ENCODE measurements at regions not wholly inside any gene's neighbourhood (a gene's known extent, or its start where the extent isn't known, plus 50 kb on each side); places are given as distances from the start of the nearest gene placed in this dataset.

DNA sequence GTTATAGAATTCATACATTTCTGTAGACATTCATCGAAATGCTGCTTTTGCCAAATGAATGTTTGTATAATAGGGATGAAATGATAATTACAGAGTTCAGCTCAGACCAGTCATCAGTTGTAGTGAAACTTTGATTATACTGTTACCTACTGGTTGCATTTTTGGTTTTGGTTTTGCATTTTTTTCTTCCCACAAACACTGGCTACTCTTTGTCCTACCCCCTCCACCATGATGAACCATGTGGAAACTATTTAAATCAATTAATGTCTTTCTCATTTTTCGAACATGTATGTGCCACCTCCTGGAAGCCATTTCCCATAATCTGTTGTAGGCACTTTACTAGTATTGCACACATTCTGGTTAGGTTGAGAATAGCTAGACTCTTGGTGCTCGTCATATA lies 75.3 kb upstream of the MTNR1B start:
- TF ChIP-seq POLR2AphosphoS5 (IDR thresholded peaks at IDR 0.05), result no peak
- TF ChIP-seq, protein P1, sequence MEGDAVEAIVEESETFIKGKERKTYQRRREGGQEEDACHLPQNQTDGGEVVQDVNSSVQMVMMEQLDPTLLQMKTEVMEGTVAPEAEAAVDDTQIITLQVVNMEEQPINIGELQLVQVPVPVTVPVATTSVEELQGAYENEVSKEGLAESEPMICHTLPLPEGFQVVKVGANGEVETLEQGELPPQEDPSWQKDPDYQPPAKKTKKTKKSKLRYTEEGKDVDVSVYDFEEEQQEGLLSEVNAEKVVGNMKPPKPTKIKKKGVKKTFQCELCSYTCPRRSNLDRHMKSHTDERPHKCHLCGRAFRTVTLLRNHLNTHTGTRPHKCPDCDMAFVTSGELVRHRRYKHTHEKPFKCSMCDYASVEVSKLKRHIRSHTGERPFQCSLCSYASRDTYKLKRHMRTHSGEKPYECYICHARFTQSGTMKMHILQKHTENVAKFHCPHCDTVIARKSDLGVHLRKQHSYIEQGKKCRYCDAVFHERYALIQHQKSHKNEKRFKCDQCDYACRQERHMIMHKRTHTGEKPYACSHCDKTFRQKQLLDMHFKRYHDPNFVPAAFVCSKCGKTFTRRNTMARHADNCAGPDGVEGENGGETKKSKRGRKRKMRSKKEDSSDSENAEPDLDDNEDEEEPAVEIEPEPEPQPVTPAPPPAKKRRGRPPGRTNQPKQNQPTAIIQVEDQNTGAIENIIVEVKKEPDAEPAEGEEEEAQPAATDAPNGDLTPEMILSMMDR (IDR thresholded peaks at IDR 0.05), result no peak

All from upper lobe of left lung (tissue), 4 donors.